Trophoblast cell (in vitro differentiated cells and primary cell): ENCODE measurements at regions not wholly inside any gene's neighbourhood (a gene's known extent, or its start where the extent isn't known, plus 50 kb on each side); places are given as distances from the start of the nearest gene placed in this dataset.
"Not testable (repeated sequence)": the region's sequence is repeated elsewhere in the genome, so short reads cannot be mapped to it uniquely, and the experiment has no call there.

ENCODE experiments used
- DNase-seq, 2 donors: peaks; one replicate each; pipeline ENCODE4 v3.0.0-alpha.2; 2016
- H2AFZ ChIP-seq: 2 replicates; pipeline ENCODE4 v1.6.1; 2013; ENCODE audit warnings: low read length, moderate library complexity, mild to moderate bottlenecking; ENCODE audit not compliant: insufficient read depth, poor library complexity
- H2AK5ac ChIP-seq: 2 replicates; pipeline ENCODE4 v1.6.1; 2013; ENCODE audit warnings: mild to moderate bottlenecking, low read length
- H2BK120ac ChIP-seq: 2 replicates; pipeline ENCODE4 v1.6.1; 2013; ENCODE audit warnings: low read length, mild to moderate bottlenecking, moderate library complexity; ENCODE audit not compliant: insufficient read depth, poor library complexity
- H2BK12ac ChIP-seq: 2 replicates; pipeline ENCODE4 v1.6.1; 2013; ENCODE audit warnings: mild to moderate bottlenecking, low read length, moderate library complexity
- H2BK5ac ChIP-seq: 2 replicates; pipeline ENCODE4 v1.6.1; 2013; ENCODE audit warnings: low read length, low read depth, moderate library complexity, mild to moderate bottlenecking; ENCODE audit not compliant: poor library complexity
- H3K14ac ChIP-seq: 2 replicates; pipeline ENCODE4 v1.6.1; 2013; ENCODE audit warnings: mild to moderate bottlenecking, low read length
- H3K18ac ChIP-seq: 2 replicates; pipeline ENCODE4 v1.6.1; 2013; ENCODE audit warnings: mild to moderate bottlenecking, low read length
- H3K23ac ChIP-seq: 2 replicates; pipeline ENCODE4 v1.6.1; 2013; ENCODE audit warnings: low read length
- H3K27ac ChIP-seq: 2 replicates; pipeline ENCODE4 v1.5.1; 2013; ENCODE audit warnings: low read depth, mild to moderate bottlenecking, inconsistent platforms, low read length, moderate library complexity
- H3K27me3 ChIP-seq: 2 replicates; pipeline ENCODE4 v1.6.1; 2013; ENCODE audit warnings: inconsistent platforms, mild to moderate bottlenecking, low read length, moderate library complexity; ENCODE audit not compliant: insufficient read depth
- H3K36me3 ChIP-seq, 2 experiments: 1 replicate in 1 of 2; 2 replicates in 1 of 2; pipeline ENCODE4 v1.6.1; 2013; ENCODE audit warnings: low read length in 2 of 2, mild to moderate bottlenecking in 2 of 2, moderate library complexity in 1 of 2; ENCODE audit not compliant: insufficient read depth in 2 of 2, control insufficient read depth in 1 of 2
- H3K4ac ChIP-seq: 2 replicates; pipeline ENCODE4 v1.6.1; 2013; ENCODE audit warnings: low read depth, mild to moderate bottlenecking, low read length, moderate library complexity
- H3K4me1 ChIP-seq, 2 experiments: 1 replicate in 1 of 2; 2 replicates in 1 of 2; pipeline ENCODE4 v1.6.1; 2013; ENCODE audit warnings: low read length in 2 of 2, mild to moderate bottlenecking in 2 of 2, moderate library complexity in 1 of 2; ENCODE audit not compliant: insufficient read depth in 2 of 2, control insufficient read depth in 1 of 2
- H3K4me2 ChIP-seq: 2 replicates; pipeline ENCODE4 v1.6.1; 2013; ENCODE audit warnings: inconsistent platforms, mild to moderate bottlenecking, low read length, moderate library complexity
- H3K4me3 ChIP-seq: 2 replicates; pipeline ENCODE4 v1.5.1; 2013; ENCODE audit warnings: mild to moderate bottlenecking, low read depth, low read length, inconsistent platforms
- H3K79me1 ChIP-seq: one replicate; pipeline ENCODE4 v1.6.1; 2013; ENCODE audit warnings: low read length
- H3K79me2 ChIP-seq: 2 replicates; pipeline ENCODE4 v1.6.1; 2013; ENCODE audit warnings: low read length, mild to moderate bottlenecking; ENCODE audit not compliant: control insufficient read depth, insufficient read depth, poor library complexity
- H3K9ac ChIP-seq: 2 replicates; pipeline ENCODE4 v1.6.1; 2013; ENCODE audit warnings: mild to moderate bottlenecking, low read length
- H3K9me3 ChIP-seq: 2 replicates; pipeline ENCODE4 v1.6.1; 2013; ENCODE audit warnings: low read depth, mild to moderate bottlenecking, control low read depth, inconsistent platforms, low read length; ENCODE audit not compliant: insufficient read depth
- H4K12ac ChIP-seq: 2 replicates; pipeline ENCODE4 v1.6.1; 2013; ENCODE audit warnings: low read depth, mild to moderate bottlenecking, low read length, moderate library complexity
- H4K8ac ChIP-seq: 2 replicates; pipeline ENCODE4 v1.6.1; 2013; ENCODE audit warnings: low read depth, mild to moderate bottlenecking, low read length, moderate library complexity
- H4K91ac ChIP-seq: one replicate; pipeline ENCODE4 v1.6.1; 2013; ENCODE audit warnings: low read depth, mild to moderate bottlenecking, low read length, moderate library complexity
- WGBS: extraction: QIAGEN DNeasy Blood & Tissue Kit; methylation state at CpG from one replicate; pipeline ENCODE4 v1.1.7; 2013; ENCODE audit warnings: missing lambda C conversion rate; ENCODE audit not compliant: insufficient read length, insufficient coverage; ENCODE audit errors: extremely low coverage; 5-methylcytosine and 5-hydroxymethylcytosine counted together

DNA sequence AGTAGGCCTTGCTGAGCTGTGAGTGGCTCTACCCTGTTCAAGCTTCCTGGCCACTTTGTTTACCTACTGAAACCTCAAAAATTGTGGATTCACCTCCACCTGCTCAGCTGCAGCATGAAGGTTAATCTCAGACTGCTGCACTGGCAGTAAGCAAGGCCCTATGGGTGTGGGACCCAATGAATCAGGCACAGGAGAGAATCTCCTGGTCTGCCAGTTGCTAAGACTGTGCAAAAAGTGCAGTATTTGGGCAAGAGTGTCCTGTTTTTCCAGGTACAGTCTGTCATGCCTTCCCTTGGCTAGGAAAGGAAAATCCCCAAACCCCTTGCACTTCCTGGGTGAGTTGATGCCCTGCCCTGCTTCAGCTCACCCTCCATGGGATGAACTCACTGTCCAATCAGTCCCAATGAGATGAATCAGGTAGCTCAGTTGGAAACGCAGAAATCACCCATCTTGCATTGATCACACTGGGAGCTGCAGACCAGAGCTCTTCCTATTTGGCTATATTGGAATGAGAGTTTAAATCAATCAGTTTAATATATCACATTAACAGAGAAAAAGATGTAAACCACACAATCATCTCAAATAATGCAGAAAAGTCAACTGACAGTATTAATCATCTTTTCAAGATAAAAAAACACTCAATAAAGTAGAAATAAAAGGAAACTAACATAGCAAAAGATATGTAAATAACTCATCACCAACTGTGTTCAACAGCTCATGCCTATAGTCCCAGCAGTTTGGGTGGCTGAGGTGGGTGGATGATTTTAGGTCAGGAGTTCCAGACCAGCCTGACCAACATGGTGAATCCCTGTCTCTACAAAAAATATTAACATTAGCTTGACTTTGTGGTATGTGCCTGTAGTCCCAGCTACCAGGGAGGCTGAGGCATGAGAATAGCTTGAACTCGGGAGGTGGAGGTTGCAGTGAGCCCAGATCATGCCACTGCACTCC, 1638.4 kb downstream of the SPATA31A7 start:
- not testable (repeated sequence) for H3K9ac ChIP-seq, H3K27me3 ChIP-seq, H2BK5ac ChIP-seq, H4K12ac ChIP-seq, H3K79me1 ChIP-seq, H2BK120ac ChIP-seq, H3K4me1 ChIP-seq, H3K4ac ChIP-seq, H3K9me3 ChIP-seq, H3K27ac ChIP-seq, H3K4me3 ChIP-seq, H3K23ac ChIP-seq, H4K91ac ChIP-seq, H3K18ac ChIP-seq, H3K79me2 ChIP-seq, H4K8ac ChIP-seq, H2BK12ac ChIP-seq, H3K4me2 ChIP-seq, DNase-seq, H2AK5ac ChIP-seq, H2AFZ ChIP-seq, H3K36me3 ChIP-seq, H3K14ac ChIP-seq
- WGBS, result no CpG with 5 or more reads among the region's 2 CpGs

DNA sequence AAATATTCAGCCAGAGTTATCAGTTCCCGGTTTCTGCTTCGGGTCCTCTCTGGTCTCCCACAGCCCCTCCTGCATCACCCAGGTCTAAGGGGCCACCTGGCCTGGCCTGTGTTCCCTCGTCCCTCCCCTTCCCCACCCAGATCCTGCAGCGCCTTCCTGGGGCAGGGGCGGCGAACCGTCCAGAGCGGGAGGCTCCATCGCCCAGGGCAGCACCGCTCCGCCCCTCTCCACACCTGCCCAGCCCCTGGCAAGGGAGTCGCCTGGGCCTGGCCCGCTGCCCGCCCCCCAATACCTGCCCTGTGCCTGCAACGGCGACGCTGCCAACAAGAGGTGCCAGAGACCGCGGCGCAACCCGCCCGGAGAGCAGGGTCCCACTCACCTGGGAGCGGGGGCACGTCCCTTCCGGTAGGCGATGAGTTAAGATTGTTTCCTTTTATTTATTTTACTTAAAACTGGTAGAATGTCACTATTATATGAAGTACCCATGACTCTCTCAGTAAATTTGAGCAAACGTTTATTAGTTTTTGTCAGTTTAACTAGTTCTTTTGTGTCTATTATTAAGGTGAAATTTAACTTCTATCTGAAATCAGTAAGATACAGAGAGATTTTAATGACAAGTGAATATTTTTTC, 1641.1 kb downstream of the SPATA31A7 start:
- not testable (repeated sequence) for H3K4ac ChIP-seq, H4K91ac ChIP-seq, H3K4me2 ChIP-seq, H3K27ac ChIP-seq, H2AK5ac ChIP-seq, H3K4me1 ChIP-seq, H2BK5ac ChIP-seq, H4K8ac ChIP-seq, H3K18ac ChIP-seq, H3K79me2 ChIP-seq, H3K9ac ChIP-seq, H3K4me3 ChIP-seq, H3K36me3 ChIP-seq, H3K14ac ChIP-seq, H2AFZ ChIP-seq, H3K23ac ChIP-seq, H3K79me1 ChIP-seq, H4K12ac ChIP-seq, DNase-seq, H2BK12ac ChIP-seq, H2BK120ac ChIP-seq, H3K9me3 ChIP-seq
- WGBS, result no CpG with 5 or more reads among the region's 27 CpGs
- peaks cover 12% of the 10 kb centered on the region for H3K27me3 ChIP-seq

DNA sequence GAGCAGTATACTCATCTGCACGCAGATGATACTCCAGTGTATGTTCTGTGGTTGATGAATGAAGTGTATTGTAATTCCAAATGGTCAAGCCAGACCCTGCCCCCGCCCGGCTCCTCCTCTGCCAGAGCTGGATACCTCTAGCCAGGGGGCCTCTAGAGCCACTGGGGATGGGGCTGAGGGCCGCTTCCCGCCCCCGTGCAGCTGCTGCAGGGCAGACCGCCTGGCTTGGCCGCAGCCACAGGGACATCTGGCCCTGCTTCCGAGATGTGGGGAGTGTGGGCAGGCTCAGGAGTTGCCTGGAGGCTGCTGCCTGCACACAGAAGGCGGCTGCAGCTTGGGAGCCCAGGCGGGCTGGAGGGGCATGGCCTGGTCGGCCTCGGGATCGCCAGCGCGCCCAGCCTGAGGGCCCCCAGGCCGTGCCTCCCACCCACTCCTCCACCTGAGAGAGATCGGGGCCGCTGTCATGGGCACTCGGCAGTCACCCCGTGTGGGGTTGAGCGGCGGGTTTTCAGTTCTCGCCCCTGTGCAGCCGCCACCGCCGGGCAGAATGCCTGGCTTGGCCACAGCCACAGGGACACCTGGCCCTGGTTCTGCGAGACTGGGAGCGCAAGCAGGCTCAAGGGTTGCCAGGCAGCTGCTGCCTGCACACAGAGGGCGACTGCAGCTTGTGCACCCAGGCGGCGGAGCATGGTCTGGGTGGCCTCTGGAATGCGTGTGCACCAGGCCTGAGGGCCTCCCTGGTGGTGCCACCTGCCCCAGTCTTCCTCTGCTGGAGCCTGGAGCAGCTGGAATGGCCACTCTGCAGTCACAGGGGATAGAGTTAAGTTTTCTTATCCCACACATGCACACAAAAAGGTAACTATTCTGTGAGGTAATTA, 1643.7 kb downstream of the SPATA31A7 start:
- H3K79me1 ChIP-seq, H3K4me2 ChIP-seq, H2AK5ac ChIP-seq, H2BK12ac ChIP-seq, H4K91ac ChIP-seq, H3K27ac ChIP-seq, H4K12ac ChIP-seq, H3K9me3 ChIP-seq, H3K79me2 ChIP-seq, H2AFZ ChIP-seq, H4K8ac ChIP-seq, H3K36me3 ChIP-seq, H3K23ac ChIP-seq, DNase-seq, H3K4me1 ChIP-seq, H3K4me3 ChIP-seq, H2BK5ac ChIP-seq, H3K9ac ChIP-seq, H3K14ac ChIP-seq, H3K4ac ChIP-seq, H2BK120ac ChIP-seq, H3K18ac ChIP-seq: not testable (repeated sequence)
- WGBS, result no CpG with 5 or more reads among the region's 33 CpGs
- peaks cover 16% of the 10 kb centered on the region for H3K27me3 ChIP-seq

DNA sequence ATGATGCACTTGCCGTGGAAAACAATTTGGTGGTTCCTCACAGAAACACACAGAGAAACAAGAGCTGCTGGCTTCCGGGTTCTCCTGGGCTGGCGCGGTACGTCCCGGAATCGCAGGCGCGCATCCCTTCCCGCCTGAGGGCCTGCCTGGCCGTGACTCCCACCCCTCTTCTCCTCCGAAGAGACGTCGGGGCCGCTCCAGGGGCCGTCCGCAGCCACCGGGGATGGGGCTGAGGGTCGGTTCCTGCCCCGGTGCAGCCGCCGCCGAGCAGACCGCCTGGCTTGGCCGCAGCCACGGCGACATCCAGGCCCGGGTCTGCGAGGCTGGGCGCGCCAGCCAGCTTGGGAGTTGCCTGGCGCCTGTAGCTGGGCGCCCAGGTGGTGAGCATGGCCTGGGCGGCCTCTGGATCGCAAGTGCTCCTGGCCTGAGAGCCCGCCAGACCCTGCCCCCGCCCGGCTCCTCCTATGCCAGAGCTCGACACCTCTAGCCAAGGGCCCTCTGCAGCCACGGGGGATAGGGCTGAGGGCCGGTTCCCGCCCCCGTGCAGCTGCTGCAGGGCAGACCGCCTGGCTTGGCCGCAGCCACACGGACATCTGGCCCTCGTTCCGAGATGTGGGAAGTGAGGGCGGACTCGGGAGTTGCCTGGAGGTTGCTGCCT, 1647.5 kb downstream of the SPATA31A7 start:
- not testable (repeated sequence) for H3K23ac ChIP-seq, H2BK12ac ChIP-seq, H3K18ac ChIP-seq, H3K9me3 ChIP-seq, H3K4me3 ChIP-seq, H2BK5ac ChIP-seq, H2AFZ ChIP-seq, H3K27ac ChIP-seq, H3K4ac ChIP-seq, H4K12ac ChIP-seq, H3K36me3 ChIP-seq, H2AK5ac ChIP-seq, H3K4me1 ChIP-seq, H2BK120ac ChIP-seq, H3K9ac ChIP-seq, H3K79me2 ChIP-seq, H4K91ac ChIP-seq, H3K14ac ChIP-seq, H4K8ac ChIP-seq, H3K79me1 ChIP-seq
- Histone ChIP-seq H3K27me3 (peaks cover 14% of the 10 kb centered on the region), H3K4me2 (peak overlapping the region; percentile 45)
- DNase-seq, result peak; percentile 14 to 28
- no CpG with 5 or more reads among the region's 50 CpGs for WGBS
